Activated CD4-positive, CD25-positive, alpha-beta regulatory T cell treated with anti-CD3 and anti-CD28 coated beads, Interleukin-2, amount 50 U/mL, for 72 hours (primary cell): ENCODE measurements at regions not wholly inside any gene's neighbourhood (a gene's known extent, or its start where the extent isn't known, plus 50 kb on each side); places are given as distances from the start of the nearest gene placed in this dataset.
"Not testable (repeated sequence)": the region's sequence is repeated elsewhere in the genome, so short reads cannot be mapped to it uniquely, and the experiment has no call there.

Experiments used
- DNase-seq: peaks from one replicate; pipeline ENCODE4 v3.0.0; 2021

- DNase-seq: no peak
Measured at GRCh38 chr13:107999751-108000150, 215.6 kb downstream of the LIG4 start.

- DNase-seq: no peak
Measured at GRCh38 chr13:107994137-107994536, 221.2 kb downstream of the LIG4 start.

GRCh38 chr13:107993239-107993949 is 221.9 kb downstream of the LIG4 start:
- no peak for DNase-seq

- DNase-seq: no peak
Measured at GRCh38 chr13:107992542-107992941, 222.8 kb downstream of the LIG4 start.

GRCh38 chr13:107977071-107977574 is 238.2 kb downstream of the LIG4 start:
- DNase-seq: no peak

GRCh38 chr13:107976628-107977027 is 238.7 kb downstream of the LIG4 start:
- no peak for DNase-seq

- no peak for DNase-seq
Measured at GRCh38 chr13:107974409-107974808, 240.9 kb downstream of the LIG4 start.

- no peak for DNase-seq
Measured at GRCh38 chr13:107969546-107969945, 245.8 kb downstream of the LIG4 start.

GRCh38 chr13:107968470-107968869 is 246.9 kb downstream of the LIG4 start:
- no peak for DNase-seq

- no peak for DNase-seq
Measured at GRCh38 chr13:107964395-107964794, 250.9 kb downstream of the LIG4 start.

- no peak for DNase-seq
Measured at GRCh38 chr13:107961849-107962608, 253.3 kb downstream of the LIG4 start.

- no peak for DNase-seq
Measured at GRCh38 chr13:107960301-107960700, 255.0 kb downstream of the LIG4 start.

GRCh38 chr13:107956889-107957288 is 258.4 kb downstream of the LIG4 start:
- no peak for DNase-seq

GRCh38 chr13:107942030-107942617 is 273.2 kb downstream of the LIG4 start:
- DNase-seq: no peak

- no peak for DNase-seq
Measured at GRCh38 chr13:107941345-107942029, 273.8 kb downstream of the LIG4 start.

- DNase-seq: no peak
Measured at GRCh38 chr13:107937848-107938247, 277.5 kb downstream of the LIG4 start.

GRCh38 chr13:107931056-107931455 is 284.3 kb downstream of the LIG4 start:
- no peak for DNase-seq

GRCh38 chr13:107928762-107929161 is 286.6 kb downstream of the LIG4 start:
- no peak for DNase-seq

- no peak for DNase-seq
Measured at GRCh38 chr13:107927557-107927956, 287.8 kb downstream of the LIG4 start.

GRCh38 chr13:107926515-107926914 is 288.8 kb downstream of the LIG4 start:
- DNase-seq: not testable (repeated sequence)

GRCh38 chr13:107916902-107917301 is 298.4 kb downstream of the LIG4 start:
- not testable (repeated sequence) for DNase-seq

GRCh38 chr13:107912745-107913144 is 302.6 kb downstream of the LIG4 start:
- DNase-seq: no peak
